Keratinocyte (primary cell): ENCODE measurements at regions not wholly inside any gene's neighbourhood (a gene's known extent, or its start where the extent isn't known, plus 50 kb on each side); places are given as distances from the start of the nearest gene placed in this dataset.

Source experiments
- DNase-seq: peaks from one replicate; pipeline ENCODE4 v3.0.0-alpha.2; 2011; ENCODE audit warnings: low read depth, missing footprints, low spot score
- FAIRE-seq: peaks from 2 replicates; lab custom pipeline; 2011; peaks lifted over from hg19 to GRCh38; lab: Jason Lieb, UNC
- H2AFZ ChIP-seq: 2 replicates; pipeline ENCODE4 v1.6.0; 2012; ENCODE audit warnings: low read length, control low read depth, inconsistent platforms; ENCODE audit not compliant: control insufficient read depth
- H3K27ac ChIP-seq: 2 replicates; pipeline ENCODE4 v1.5.1; 2011; ENCODE audit warnings: low read length; ENCODE audit not compliant: control insufficient read depth, insufficient read depth
- H3K27me3 ChIP-seq: 3 replicates; pipeline ENCODE4 v1.6.0; 2011; ENCODE audit warnings: low read length; ENCODE audit not compliant: control insufficient read depth, insufficient read depth; ENCODE audit errors: extremely low read depth
- H3K36me3 ChIP-seq, 2 experiments: 2 replicates in 1 of 2; 3 replicates in 1 of 2; pipeline ENCODE4 v1.5.1; 2011; ENCODE audit warnings: low read length in 2 of 2, mild to moderate bottlenecking in 1 of 2; ENCODE audit not compliant: control insufficient read depth in 2 of 2, insufficient read depth in 2 of 2; ENCODE audit errors: extremely low read depth in 1 of 2
- H3K4me1 ChIP-seq: 3 replicates; pipeline ENCODE4 v1.5.1; 2011; ENCODE audit warnings: low read length; ENCODE audit not compliant: control insufficient read depth, insufficient read depth; ENCODE audit errors: extremely low read depth
- H3K4me2 ChIP-seq: 3 replicates; pipeline ENCODE4 v1.6.0; 2011; ENCODE audit warnings: low read depth, low read length; ENCODE audit not compliant: control insufficient read depth, insufficient read depth; ENCODE audit errors: extremely low read depth
- H3K4me3 ChIP-seq, 3 experiments: fragments of 200-600 bp in 1 of 3; sonication (generic) in 1 of 3; 2 replicates in 2 of 3; 3 replicates in 1 of 3; pipeline ENCODE4 v1.5.1; 2011 to 2016; ENCODE audit warnings: low read length in 3 of 3, mild to moderate bottlenecking in 3 of 3, control low read depth in 2 of 3, inconsistent platforms in 1 of 3, low read depth in 1 of 3, mixed read lengths in 1 of 3, mixed run types in 1 of 3, moderate library complexity in 1 of 3; ENCODE audit not compliant: control insufficient read depth in 2 of 3, insufficient read depth in 2 of 3; ENCODE audit errors: extremely low read depth in 1 of 3
- H3K79me2 ChIP-seq: 2 replicates; pipeline ENCODE4 v1.6.0; 2012; ENCODE audit warnings: low read length; ENCODE audit not compliant: control insufficient read depth, insufficient read depth
- H3K9ac ChIP-seq: 3 replicates; pipeline ENCODE4 v1.6.0; 2011; ENCODE audit warnings: low read length; ENCODE audit not compliant: control insufficient read depth, insufficient read depth; ENCODE audit errors: extremely low read depth
- H3K9me1 ChIP-seq: 3 replicates; pipeline ENCODE4 v1.6.0; 2011; ENCODE audit warnings: low read length; ENCODE audit not compliant: control insufficient read depth, insufficient read depth; ENCODE audit errors: extremely low read depth
- H3K9me3 ChIP-seq: 2 replicates; pipeline ENCODE4 v1.5.1; 2012; ENCODE audit warnings: low read depth, low read length; ENCODE audit not compliant: control insufficient read depth
- H4K20me1 ChIP-seq: 3 replicates; pipeline ENCODE4 v1.6.0; 2011; ENCODE audit warnings: low read length; ENCODE audit not compliant: control insufficient read depth, insufficient read depth; ENCODE audit errors: extremely low read depth
- EZH2 ChIP-seq: IDR thresholded peaks from one replicate; pipeline ENCODE4 v1.6.1; 2012; ENCODE audit warnings: inconsistent platforms, mild to moderate bottlenecking, low read length, moderate library complexity
- dilution Hi-C: fragments of 300-500 bp; cut with MboI; formaldehyde crosslinking; loops from one replicate; pipeline ENCODE4 v1.7.0; 2020; ENCODE audit warnings: low sequenced_read_pairs; ENCODE audit not compliant: extremely low pct_ligation_motif_present
- TF ChIP-seq, protein P1 (sequence below), 3 experiments: IDR thresholded peaks in 1 of 3; conservative IDR thresholded peaks in 1 of 3; optimal IDR thresholded peaks in 1 of 3; 2 replicates in 2 of 3; 3 replicates in 1 of 3; pipeline versions ENCODE3 to v1.5.1; 2011; ENCODE audit warnings: low read length in 3 of 3, mild to moderate bottlenecking in 3 of 3, moderate library complexity in 2 of 3, control low read depth in 1 of 3, inconsistent platforms in 1 of 3; ENCODE audit not compliant: insufficient read depth in 2 of 3; ENCODE audit errors: extremely low read depth in 1 of 3

- Histone ChIP-seq H3K36me3 (no peaks in the 10 kb centered on the region), H3K79me2 (no peaks in the 10 kb centered on the region), H3K27ac (no peak overlapping the region), H3K4me1 (no peaks in the 10 kb centered on the region), H3K9me3 (no peaks in the 10 kb centered on the region), H3K27me3 (no peaks in the 10 kb centered on the region), H3K4me3 (no peak overlapping the region), H3K9me1 (no peaks in the 10 kb centered on the region), H2AFZ (no peak overlapping the region), H4K20me1 (no peaks in the 10 kb centered on the region), H3K4me2 (no peak overlapping the region), H3K9ac (no peak overlapping the region)
- FAIRE-seq (no peak), DNase-seq (no peak)
- TF ChIP-seq, protein P1, sequence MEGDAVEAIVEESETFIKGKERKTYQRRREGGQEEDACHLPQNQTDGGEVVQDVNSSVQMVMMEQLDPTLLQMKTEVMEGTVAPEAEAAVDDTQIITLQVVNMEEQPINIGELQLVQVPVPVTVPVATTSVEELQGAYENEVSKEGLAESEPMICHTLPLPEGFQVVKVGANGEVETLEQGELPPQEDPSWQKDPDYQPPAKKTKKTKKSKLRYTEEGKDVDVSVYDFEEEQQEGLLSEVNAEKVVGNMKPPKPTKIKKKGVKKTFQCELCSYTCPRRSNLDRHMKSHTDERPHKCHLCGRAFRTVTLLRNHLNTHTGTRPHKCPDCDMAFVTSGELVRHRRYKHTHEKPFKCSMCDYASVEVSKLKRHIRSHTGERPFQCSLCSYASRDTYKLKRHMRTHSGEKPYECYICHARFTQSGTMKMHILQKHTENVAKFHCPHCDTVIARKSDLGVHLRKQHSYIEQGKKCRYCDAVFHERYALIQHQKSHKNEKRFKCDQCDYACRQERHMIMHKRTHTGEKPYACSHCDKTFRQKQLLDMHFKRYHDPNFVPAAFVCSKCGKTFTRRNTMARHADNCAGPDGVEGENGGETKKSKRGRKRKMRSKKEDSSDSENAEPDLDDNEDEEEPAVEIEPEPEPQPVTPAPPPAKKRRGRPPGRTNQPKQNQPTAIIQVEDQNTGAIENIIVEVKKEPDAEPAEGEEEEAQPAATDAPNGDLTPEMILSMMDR (optimal IDR thresholded peaks at IDR 0.05 in 1 of 3, IDR thresholded peaks at IDR 0.05 in 1 of 3, conservative IDR thresholded peaks at IDR 0.05 in 1 of 3; ENCODE audit: extremely low read depth in 1 of 3, insufficient read depth in 2 of 3, low read length in 3 of 3), result no peak
- no peak for TF ChIP-seq EZH2
- dilution Hi-C loops, result no loop called here
Measured at GRCh38 chr6:168784426-168784825, 343.4 kb downstream of the SMOC2 start.

GRCh38 chr6:168783720-168784119, 342.7 kb downstream of the SMOC2 start:
- no peak for FAIRE-seq
- no peaks in the 10 kb centered on the region for H3K9me3 ChIP-seq
- no peak overlapping the region for H3K4me2 ChIP-seq
- H4K20me1 ChIP-seq, result no peaks in the 10 kb centered on the region
- H3K4me3 ChIP-seq, result no peak overlapping the region
- H3K27me3 ChIP-seq, result no peaks in the 10 kb centered on the region
- H2AFZ ChIP-seq, result no peak overlapping the region
- dilution Hi-C loops, result no loop called here
- H3K9me1 ChIP-seq, result no peaks in the 10 kb centered on the region
- no peaks in the 10 kb centered on the region for H3K4me1 ChIP-seq
- no peaks in the 10 kb centered on the region for H3K36me3 ChIP-seq
- H3K9ac ChIP-seq, result no peak overlapping the region
- no peak for TF ChIP-seq EZH2
- TF ChIP-seq, protein P1 (optimal IDR thresholded peaks at IDR 0.05 in 1 of 3, IDR thresholded peaks at IDR 0.05 in 1 of 3, conservative IDR thresholded peaks at IDR 0.05 in 1 of 3; ENCODE audit: extremely low read depth in 1 of 3, insufficient read depth in 2 of 3, low read length in 3 of 3), result no peak
- H3K27ac ChIP-seq, result no peak overlapping the region
- H3K79me2 ChIP-seq, result no peaks in the 10 kb centered on the region
- DNase-seq, result no peak
